ENCODE measurements at regions not wholly inside any gene's neighbourhood (a gene's known extent, or its start where the extent isn't known, plus 50 kb on each side); places are given as distances from the start of the nearest gene placed in this dataset.

- no peaks in the 10 kb centered on the region for H3K9me3 ChIP-seq (ENCODE audit: control insufficient read depth, insufficient read depth, low read depth, low read length)
- TF ChIP-seq SIN3A (IDR thresholded peaks at IDR 0.05; ENCODE audit: borderline replicate concordance, insufficient read depth, low read depth, low read length) (no peak), CTCF (IDR thresholded peaks at IDR 0.05) (no peak), REST (IDR thresholded peaks at IDR 0.05; ENCODE audit: insufficient read depth in 1 of 2, low read depth in 2 of 2, low read length in 1 of 2) (no peak), POLR2AphosphoS5 (IDR thresholded peaks at IDR 0.05; ENCODE audit: low read depth, low read length) (no peak), TCF7L2 (IDR thresholded peaks at IDR 0.05; ENCODE audit: low read depth, low read length) (no peak)
- ChIA-PET POLR2A (no interaction called here), CTCF (no interaction called here)
- BruUV-seq (replicated peaks): no TSS peak
- no peaks in the 10 kb centered on the region for H3K27me3 ChIP-seq (ENCODE audit: control insufficient read depth, insufficient read depth, low read length)
- no peak overlapping the region for H3K4me3 ChIP-seq (ENCODE audit: low read depth in 2 of 2, low read length in 2 of 2)
- DNase-seq (ENCODE audit: low read depth, low spot score) (no peak), ATAC-seq (no peak)
- H3K36me3 ChIP-seq (ENCODE audit: control insufficient read depth, insufficient read depth, low read length): no peaks in the 10 kb centered on the region
- no peaks in the 10 kb centered on the region for H3K4me1 ChIP-seq (ENCODE audit: control insufficient read depth, insufficient read depth, low read length)
- H3K27ac ChIP-seq (ENCODE audit: low read length): no peak overlapping the region
- intact Hi-C loops (cut with micrococcal nuclease; ENCODE audit: unreplicated experiment) (no loop called here), in situ Hi-C loops (cut with HindIII; ENCODE audit: low pct_unique_long_range_greater_than_20kb, low sequenced_read_pairs) (no loop called here)
Observed at GRCh38 chr2:217316743-217317142, 456.9 kb upstream of the TNP1 start.

GRCh38 chr2:217314021-217314460, 454.2 kb upstream of the TNP1 start:
- no TSS peak for BruUV-seq (replicated peaks)
- Histone ChIP-seq H3K27me3 (ENCODE audit: control insufficient read depth, insufficient read depth, low read length) (no peaks in the 10 kb centered on the region), H3K4me3 (ENCODE audit: low read depth in 2 of 2, low read length in 2 of 2) (no peak overlapping the region), H3K36me3 (ENCODE audit: control insufficient read depth, insufficient read depth, low read length) (no peaks in the 10 kb centered on the region), H3K27ac (ENCODE audit: low read length) (no peak overlapping the region), H3K9me3 (ENCODE audit: control insufficient read depth, insufficient read depth, low read depth, low read length) (no peaks in the 10 kb centered on the region), H3K4me1 (ENCODE audit: control insufficient read depth, insufficient read depth, low read length) (no peaks in the 10 kb centered on the region)
- intact Hi-C loops (cut with micrococcal nuclease; ENCODE audit: unreplicated experiment) (no loop called here), in situ Hi-C loops (cut with HindIII; ENCODE audit: low pct_unique_long_range_greater_than_20kb, low sequenced_read_pairs) (no loop called here)
- ATAC-seq: no peak
- DNase-seq (ENCODE audit: low read depth, low spot score): no peak
- TF ChIP-seq REST (IDR thresholded peaks at IDR 0.05; ENCODE audit: insufficient read depth in 1 of 2, low read depth in 2 of 2, low read length in 1 of 2) (no peak), SIN3A (IDR thresholded peaks at IDR 0.05; ENCODE audit: borderline replicate concordance, insufficient read depth, low read depth, low read length) (no peak), TCF7L2 (IDR thresholded peaks at IDR 0.05; ENCODE audit: low read depth, low read length) (no peak), CTCF (IDR thresholded peaks at IDR 0.05) (no peak), POLR2AphosphoS5 (IDR thresholded peaks at IDR 0.05; ENCODE audit: low read depth, low read length) (no peak)
- ChIA-PET CTCF (no interaction called here), POLR2A (no interaction called here)

Data from Panc1 (cell line).